Effector memory CD4-positive, alpha-beta T cell (primary cell): ENCODE measurements at regions not wholly inside any gene's neighbourhood (a gene's known extent, or its start where the extent isn't known, plus 50 kb on each side); places are given as distances from the start of the nearest gene placed in this dataset.

ENCODE experiments used
- DNase-seq, 3 donors: peaks; one replicate each; pipeline ENCODE4 v3.0.0-alpha.2; 2020
- H3K27ac ChIP-seq: 2 replicates; pipeline ENCODE4 v1.7.0; 2013; ENCODE audit warnings: mild to moderate bottlenecking, low read length, moderate library complexity; ENCODE audit not compliant: insufficient read depth, poor library complexity, severe bottlenecking
- H3K27me3 ChIP-seq: replicated peaks from 2 replicates; pipeline ENCODE4 v1.7.0; 2013; ENCODE audit warnings: mild to moderate bottlenecking, low read length; ENCODE audit not compliant: insufficient read depth, control insufficient read depth, poor library complexity, severe bottlenecking
- H3K36me3 ChIP-seq: 2 replicates; pipeline ENCODE4 v1.7.0; 2013; ENCODE audit warnings: mild to moderate bottlenecking, low read length, moderate library complexity; ENCODE audit not compliant: control insufficient read depth, insufficient read depth
- H3K4me1 ChIP-seq: 2 replicates; pipeline ENCODE4 v1.7.0; 2013; ENCODE audit warnings: low read length, mild to moderate bottlenecking; ENCODE audit not compliant: control insufficient read depth, insufficient read depth, poor library complexity, severe bottlenecking
- H3K4me3 ChIP-seq: 2 replicates; pipeline ENCODE4 v1.7.0; 2013; ENCODE audit warnings: low read length, low read depth, mild to moderate bottlenecking; ENCODE audit not compliant: insufficient read depth, poor library complexity, severe bottlenecking
- H3K9me3 ChIP-seq: 2 replicates; pipeline ENCODE4 v1.7.0; 2013; ENCODE audit warnings: mild to moderate bottlenecking, low read length, moderate library complexity; ENCODE audit not compliant: control insufficient read depth

DNA sequence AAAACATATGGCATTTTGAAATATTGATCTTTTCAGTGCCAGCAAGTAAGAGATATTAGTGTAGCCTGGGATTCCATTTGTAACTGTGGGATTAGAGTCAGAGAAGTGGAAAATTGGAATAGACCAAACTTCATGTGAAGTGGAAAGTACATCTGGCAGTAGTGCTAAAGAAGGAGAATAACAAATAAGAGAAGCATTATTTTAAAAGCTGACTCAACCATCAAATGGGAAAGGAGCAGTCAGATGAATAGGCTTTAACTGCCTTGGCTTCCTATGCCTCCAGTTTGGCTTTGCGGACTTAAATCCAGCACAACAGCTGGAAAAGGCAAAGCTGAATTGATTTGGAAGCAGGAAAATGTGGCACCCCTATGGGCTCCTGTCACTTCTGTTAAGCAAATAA is 623.1 kb downstream of the TSN start:
- DNase-seq, result no peak
- no peaks in the 10 kb centered on the region for H3K36me3 ChIP-seq

DNA sequence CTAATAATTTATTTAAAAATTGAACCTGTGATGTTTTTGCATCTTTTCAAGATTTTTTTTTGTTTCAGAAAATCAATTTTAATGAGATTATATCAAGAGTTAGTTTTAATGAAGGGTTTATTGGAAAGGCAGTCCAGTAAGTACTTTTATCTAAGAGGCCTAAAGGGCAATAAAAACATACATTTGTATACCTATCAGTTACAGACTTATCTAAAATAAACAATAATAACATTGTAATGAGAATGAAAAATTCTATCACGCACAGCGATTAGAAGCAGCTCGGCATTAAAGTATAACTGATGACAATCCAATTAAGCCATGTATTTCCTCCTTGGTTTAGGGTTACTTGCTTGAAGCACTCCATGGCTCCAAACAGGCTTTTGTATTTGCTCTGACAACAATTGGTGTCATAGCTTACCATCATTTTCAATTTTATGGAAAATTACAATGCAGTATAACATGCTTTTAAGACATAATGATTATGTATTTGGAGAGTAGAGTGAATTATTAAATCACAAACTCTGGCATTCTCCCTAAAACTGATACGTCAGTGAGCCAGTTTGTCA is 629.4 kb downstream of the TSN start:
- Histone ChIP-seq H3K27ac (no peak overlapping the region), H3K4me1 (no peaks in the 10 kb centered on the region), H3K9me3 (no peaks in the 10 kb centered on the region), H3K27me3 (no peaks in the 10 kb centered on the region), H3K36me3 (no peaks in the 10 kb centered on the region), H3K4me3 (no peak overlapping the region)
- no peak for DNase-seq

More for the DNA sequence above, 623.1 kb downstream of the TSN start:
- H3K27ac ChIP-seq, result no peak overlapping the region
- no peak overlapping the region for H3K4me3 ChIP-seq
- H3K9me3 ChIP-seq, result no peaks in the 10 kb centered on the region
- H3K4me1 ChIP-seq, result no peaks in the 10 kb centered on the region
- H3K27me3 ChIP-seq, result no peaks in the 10 kb centered on the region

DNA sequence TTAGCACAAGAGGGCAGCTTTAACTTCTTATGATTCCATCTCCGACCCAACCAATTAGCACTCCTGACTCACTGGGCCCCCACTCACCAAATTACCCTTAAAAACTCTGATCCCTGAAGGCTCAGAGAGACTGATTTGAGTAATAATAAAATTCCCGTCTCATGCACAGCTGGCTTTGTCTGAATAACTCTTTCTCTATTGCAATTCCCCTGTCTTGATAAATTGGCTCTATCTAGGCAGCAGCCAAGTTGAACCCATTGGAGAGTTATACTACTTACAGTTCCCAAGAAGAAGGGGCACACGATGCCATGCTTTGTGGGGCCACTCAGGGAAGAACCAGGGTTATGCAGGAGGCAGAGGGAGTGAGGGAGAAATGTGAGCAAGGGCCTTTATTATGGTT is 632.8 kb downstream of the TSN start:
- Histone ChIP-seq H3K9me3 (no peaks in the 10 kb centered on the region), H3K27ac (no peak overlapping the region), H3K27me3 (no peaks in the 10 kb centered on the region), H3K4me1 (no peaks in the 10 kb centered on the region), H3K36me3 (no peaks in the 10 kb centered on the region), H3K4me3 (no peak overlapping the region)
- no peak for DNase-seq

DNA sequence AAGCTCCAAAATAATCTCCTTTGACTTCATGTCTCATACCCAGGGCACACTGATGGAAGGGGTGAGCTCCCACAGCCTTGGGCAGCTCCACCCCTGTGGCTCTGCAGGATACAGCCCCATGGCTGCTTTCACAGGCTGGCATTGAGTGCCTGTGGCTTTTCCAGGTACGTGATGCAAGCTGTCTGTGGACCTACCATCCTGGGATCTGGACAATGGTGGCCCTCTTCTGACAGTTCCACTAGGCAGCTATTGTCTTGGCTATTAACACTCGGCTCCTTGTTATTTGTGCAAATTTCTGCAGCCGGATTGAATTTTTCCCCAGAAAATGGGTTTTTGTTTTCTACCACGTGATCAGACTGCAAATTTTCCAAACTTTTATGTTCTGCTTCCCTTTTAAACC is 634.2 kb downstream of the TSN start:
- DNase-seq, result no peak
- no peaks in the 10 kb centered on the region for H3K36me3 ChIP-seq
- no peak overlapping the region for H3K4me3 ChIP-seq
- no peaks in the 10 kb centered on the region for H3K4me1 ChIP-seq
- H3K9me3 ChIP-seq, result no peaks in the 10 kb centered on the region
- H3K27me3 ChIP-seq, result no peaks in the 10 kb centered on the region
- H3K27ac ChIP-seq, result no peak overlapping the region

DNA sequence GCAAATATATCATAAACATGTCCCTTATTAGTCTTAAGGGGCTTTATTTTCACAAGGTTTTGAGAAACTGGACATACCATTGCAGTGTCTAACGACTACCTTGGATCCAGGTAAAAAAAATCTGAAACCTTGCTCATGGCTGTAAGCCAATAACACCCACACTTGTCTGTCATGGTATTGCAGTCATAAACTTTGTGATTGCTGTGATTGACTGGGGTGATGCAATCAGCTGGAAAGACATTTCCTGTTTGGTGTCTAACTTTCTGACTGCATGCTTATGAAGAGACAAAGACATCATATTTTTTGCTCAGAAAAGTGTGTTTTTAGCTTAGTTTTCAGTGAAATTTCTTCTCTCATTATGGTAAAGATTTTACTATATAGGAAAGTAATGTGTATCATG is 635.0 kb downstream of the TSN start:
- H3K4me3 ChIP-seq, result no peak overlapping the region
- H3K27me3 ChIP-seq, result no peaks in the 10 kb centered on the region
- no peaks in the 10 kb centered on the region for H3K9me3 ChIP-seq
- no peak overlapping the region for H3K27ac ChIP-seq
- no peak for DNase-seq
- no peaks in the 10 kb centered on the region for H3K36me3 ChIP-seq
- H3K4me1 ChIP-seq, result no peaks in the 10 kb centered on the region

DNA sequence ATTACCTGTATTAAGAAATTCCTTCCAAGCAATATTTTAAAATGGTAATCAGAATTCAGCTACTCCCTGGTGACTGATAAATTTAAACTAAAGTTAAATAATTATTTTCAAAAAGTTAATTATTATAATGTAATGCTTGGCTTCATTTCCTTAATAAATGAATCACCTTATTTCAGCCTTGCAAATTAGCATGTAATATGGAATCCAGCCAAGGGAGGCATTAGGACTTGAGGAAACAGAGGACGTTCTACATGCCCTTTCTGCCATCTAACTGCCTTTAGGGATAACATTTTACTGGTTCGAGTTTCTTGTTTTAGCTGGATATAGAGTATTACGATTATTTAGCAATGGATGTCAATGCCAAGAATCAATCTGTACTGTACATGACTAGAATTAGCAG is 636.3 kb downstream of the TSN start:
- Histone ChIP-seq H3K4me3 (no peak overlapping the region), H3K4me1 (no peaks in the 10 kb centered on the region), H3K36me3 (no peaks in the 10 kb centered on the region), H3K27me3 (no peaks in the 10 kb centered on the region), H3K27ac (no peak overlapping the region), H3K9me3 (no peaks in the 10 kb centered on the region)
- DNase-seq, result no peak

DNA sequence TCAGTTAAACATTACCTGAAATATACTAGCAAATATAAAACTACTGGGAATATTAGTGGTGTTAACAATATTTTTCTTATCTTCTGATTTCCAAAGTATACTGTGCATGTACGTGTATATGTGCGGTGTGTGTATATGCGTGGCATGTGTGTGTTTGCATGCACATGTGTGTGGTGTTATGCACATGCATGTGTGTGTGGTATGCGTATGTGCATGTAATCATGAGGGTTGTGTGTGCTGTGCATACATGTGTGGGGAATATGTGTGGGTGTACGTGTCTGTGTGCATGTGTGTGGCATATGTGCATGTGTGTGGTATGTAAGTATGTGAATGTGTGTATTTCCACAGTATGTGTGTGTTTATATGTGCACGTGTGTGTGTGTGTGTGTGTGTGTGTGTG is 640.2 kb downstream of the TSN start:
- Histone ChIP-seq H3K36me3 (no peaks in the 10 kb centered on the region), H3K27ac (no peak overlapping the region)
- DNase-seq, result no peak

DNA sequence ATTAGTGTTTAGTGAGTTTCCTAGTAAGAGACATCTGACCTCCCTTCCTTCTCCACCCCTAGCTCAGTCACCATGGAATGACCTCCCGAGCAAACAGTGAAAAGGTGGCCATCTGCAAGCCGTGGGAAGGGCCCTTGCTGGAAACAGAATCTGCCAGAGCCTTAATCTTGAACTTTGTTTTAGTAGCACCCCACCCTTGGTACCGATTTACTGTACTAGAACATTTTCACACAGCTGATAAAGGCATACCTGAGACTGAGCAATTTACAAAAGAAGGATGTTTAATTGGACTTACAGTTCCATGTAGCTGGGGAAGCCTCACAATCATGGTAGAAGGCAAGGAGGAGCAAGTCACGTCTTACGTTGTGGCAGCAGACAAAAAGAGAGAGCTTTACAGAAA is 655.8 kb downstream of the TSN start:
- no peak for DNase-seq
- no peaks in the 10 kb centered on the region for H3K9me3 ChIP-seq
- no peak overlapping the region for H3K4me3 ChIP-seq
- H3K4me1 ChIP-seq, result no peaks in the 10 kb centered on the region
- H3K27me3 ChIP-seq, result no peaks in the 10 kb centered on the region
- H3K36me3 ChIP-seq, result no peaks in the 10 kb centered on the region
- no peak overlapping the region for H3K27ac ChIP-seq

More for the DNA sequence above, 640.2 kb downstream of the TSN start:
- H3K27me3 ChIP-seq, result no peaks in the 10 kb centered on the region
- no peak overlapping the region for H3K4me3 ChIP-seq
- no peaks in the 10 kb centered on the region for H3K9me3 ChIP-seq
- no peaks in the 10 kb centered on the region for H3K4me1 ChIP-seq

DNA sequence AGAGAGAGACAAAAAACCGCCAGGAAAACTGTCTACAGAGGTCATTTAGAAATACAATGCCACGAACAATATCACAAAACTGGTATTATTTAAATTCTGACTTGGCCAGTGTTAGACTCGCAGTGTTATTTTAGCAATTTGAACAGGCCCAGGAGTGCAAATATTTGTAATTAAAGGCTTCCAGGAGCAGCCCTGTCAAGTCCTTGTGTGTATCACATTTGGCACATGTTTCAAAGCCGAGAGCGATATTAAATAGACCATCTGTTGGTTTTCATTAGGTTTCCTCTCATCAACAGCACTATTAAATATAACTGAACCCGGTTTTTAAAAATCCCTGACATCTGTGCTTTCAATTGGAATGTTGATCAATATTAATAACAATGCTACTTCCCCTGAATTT is 656.9 kb downstream of the TSN start:
- no peak overlapping the region for H3K4me3 ChIP-seq

DNA sequence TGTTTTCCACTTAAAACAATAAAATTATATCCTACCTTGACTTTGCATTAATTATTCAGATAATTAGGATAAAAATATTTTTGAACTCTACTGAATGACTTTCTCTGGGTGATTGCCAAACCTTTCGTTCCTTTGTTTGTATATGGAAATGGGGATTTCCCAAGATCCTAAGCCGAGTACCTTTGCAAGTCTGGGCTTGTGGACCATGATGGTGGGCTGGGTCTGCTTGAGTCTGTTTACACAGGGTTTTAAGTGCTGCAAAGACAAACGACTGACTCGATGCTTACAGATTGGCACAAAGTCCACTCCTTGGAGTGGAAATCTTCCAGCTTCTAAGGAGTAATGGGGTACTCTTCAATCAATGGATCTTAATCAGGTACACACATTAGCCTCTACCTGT is 659.5 kb downstream of the TSN start:
- DNase-seq, result no peak
- Histone ChIP-seq H3K27ac (no peak overlapping the region), H3K9me3 (no peaks in the 10 kb centered on the region), H3K36me3 (no peaks in the 10 kb centered on the region), H3K4me3 (no peak overlapping the region), H3K4me1 (no peaks in the 10 kb centered on the region), H3K27me3 (no peaks in the 10 kb centered on the region)

More for the DNA sequence above, 656.9 kb downstream of the TSN start:
- Histone ChIP-seq H3K4me1 (no peaks in the 10 kb centered on the region), H3K36me3 (no peaks in the 10 kb centered on the region), H3K27ac (no peak overlapping the region), H3K27me3 (no peaks in the 10 kb centered on the region), H3K9me3 (no peaks in the 10 kb centered on the region)
- DNase-seq, result no peak

DNA sequence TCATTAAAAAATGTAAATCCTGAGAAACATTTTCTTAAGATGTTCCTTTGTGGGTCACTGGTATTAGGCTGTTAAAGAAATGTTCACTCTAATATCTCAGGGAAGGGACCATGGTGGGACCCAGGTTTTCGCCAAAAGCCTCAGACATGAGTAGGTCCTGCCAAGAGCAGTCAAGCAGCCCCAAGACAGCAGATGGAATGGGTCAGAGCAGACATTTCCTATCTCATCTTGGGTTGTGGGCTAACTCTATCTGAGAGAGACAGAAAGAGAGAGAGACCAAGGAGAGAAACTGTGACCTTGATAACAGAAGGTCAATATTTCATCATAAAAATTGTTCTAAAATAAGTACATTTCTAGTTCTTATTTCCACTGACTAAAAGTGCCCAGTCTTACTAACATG is 661.7 kb downstream of the TSN start:
- H3K4me3 ChIP-seq, result no peak overlapping the region
- H3K36me3 ChIP-seq, result no peaks in the 10 kb centered on the region
- no peak overlapping the region for H3K27ac ChIP-seq
- no peaks in the 10 kb centered on the region for H3K9me3 ChIP-seq
- DNase-seq, result no peak
- H3K27me3 ChIP-seq, result no peaks in the 10 kb centered on the region
- H3K4me1 ChIP-seq, result no peaks in the 10 kb centered on the region
